CD14-positive monocyte (primary cell): ENCODE measurements at regions not wholly inside any gene's neighbourhood (a gene's known extent, or its start where the extent isn't known, plus 50 kb on each side); places are given as distances from the start of the nearest gene placed in this dataset.

Source experiments
- DNase-seq, 3 donors: peaks; one replicate each; pipeline ENCODE4 v3.0.0-alpha.2; 2011 to 2022
- H2AFZ ChIP-seq: 2 replicates; pipeline ENCODE4 v1.6.0; 2012; ENCODE audit warnings: mild to moderate bottlenecking, low read depth, low read length, inconsistent platforms; ENCODE audit not compliant: insufficient read depth, poor library complexity, severe bottlenecking
- H3K27ac ChIP-seq, 2 donors: 1 replicate in 1 of 2; 2 replicates in 1 of 2; pipeline ENCODE4 v1.5.1; 2012 to 2013; ENCODE audit warnings: low read length in 2 of 2, control low read depth in 1 of 2, inconsistent platforms in 1 of 2, low read depth in 1 of 2, mild to moderate bottlenecking in 1 of 2
- H3K27me3 ChIP-seq, 2 donors: one replicate each; pipeline versions ENCODE4 v1.6.0 to v1.6.1; 2011 to 2013; ENCODE audit warnings: low read length in 2 of 2; ENCODE audit not compliant: control insufficient read depth in 2 of 2, insufficient read depth in 2 of 2
- H3K36me3 ChIP-seq, 2 donors: replicated peaks in 1 of 2; 1 replicate in 1 of 2; 2 replicates in 1 of 2; pipeline versions ENCODE4 v1.5.1 to v1.6.1; 2012 to 2013; ENCODE audit warnings: low read length in 2 of 2, control low read depth in 1 of 2, inconsistent platforms in 1 of 2, mild to moderate bottlenecking in 1 of 2; ENCODE audit not compliant: insufficient read depth in 2 of 2, control insufficient read depth in 1 of 2
- H3K4me1 ChIP-seq, 2 donors: 1 replicate in 1 of 2; 2 replicates in 1 of 2; pipeline versions ENCODE4 v1.5.1 to v1.6.1; 2012 to 2013; ENCODE audit warnings: low read length in 2 of 2, control low read depth in 1 of 2, inconsistent platforms in 1 of 2, mild to moderate bottlenecking in 1 of 2, moderate library complexity in 1 of 2; ENCODE audit not compliant: insufficient read depth in 2 of 2, control insufficient read depth in 1 of 2
- H3K4me2 ChIP-seq: replicated peaks from 2 replicates; pipeline ENCODE3; 2012; ENCODE audit warnings: low read length, moderate library complexity, mild to moderate bottlenecking; ENCODE audit not compliant: poor library complexity, severe bottlenecking; ENCODE audit errors: extremely low read depth
- H3K4me3 ChIP-seq, 3 experiments: fragments of 200-600 bp in 1 of 3; sonication (generic) in 1 of 3; replicated peaks in 1 of 3; 1 replicate in 2 of 3; 2 replicates in 1 of 3; pipeline ENCODE4 v1.5.1; 2011 to 2013; ENCODE audit warnings: low read length in 3 of 3, mild to moderate bottlenecking in 3 of 3, control low read depth in 2 of 3, low read depth in 2 of 3, inconsistent platforms in 1 of 3, moderate library complexity in 1 of 3
- H3K79me2 ChIP-seq: 2 replicates; pipeline ENCODE4 v1.6.0; 2012; ENCODE audit warnings: mild to moderate bottlenecking, control low read depth, inconsistent platforms, low read length, moderate library complexity; ENCODE audit not compliant: insufficient read depth
- H3K9ac ChIP-seq: 2 replicates; pipeline ENCODE4 v1.6.0; 2017; ENCODE audit warnings: low read length, mild to moderate bottlenecking; ENCODE audit not compliant: insufficient read depth, poor library complexity, severe bottlenecking
- H3K9me3 ChIP-seq, 2 donors: replicated peaks in 1 of 2; 1 replicate in 1 of 2; 2 replicates in 1 of 2; pipeline versions ENCODE4 v1.5.1 to v1.6.1; 2012 to 2013; ENCODE audit warnings: low read length in 2 of 2, control low read depth in 1 of 2; ENCODE audit not compliant: control insufficient read depth in 1 of 2, insufficient read depth in 1 of 2
- H4K20me1 ChIP-seq: 2 replicates; pipeline ENCODE4 v1.6.0; 2012; ENCODE audit warnings: mild to moderate bottlenecking, low read length, control low read depth, moderate library complexity; ENCODE audit not compliant: insufficient read depth
- H3K27ac Mint-ChIP-seq, 7 donors: one replicate each; pipeline ENCODE4 v1.8.0; 2020; ENCODE audit warnings: mild to moderate bottlenecking in 7 of 7, mixed read lengths in 7 of 7, moderate library complexity in 6 of 7, inconsistent platforms in 2 of 7
- H3K27me3 Mint-ChIP-seq, 3 donors: one replicate each; pipeline ENCODE4 v1.8.0; 2021 to 2022; ENCODE audit warnings: low read depth in 3 of 3, mild to moderate bottlenecking in 3 of 3, mixed read lengths in 3 of 3, moderate library complexity in 3 of 3, inconsistent platforms in 1 of 3
- H3K36me3 Mint-ChIP-seq, 2 donors: one replicate each; pipeline ENCODE4 v1.8.0; 2020; ENCODE audit warnings: mixed read lengths in 2 of 2, inconsistent platforms in 1 of 2, mild to moderate bottlenecking in 1 of 2
- H3K4me1 Mint-ChIP-seq: one replicate; pipeline ENCODE4 v1.8.0; 2020; ENCODE audit warnings: mild to moderate bottlenecking, mixed read lengths
- H3K4me3 Mint-ChIP-seq, 2 donors: one replicate each; pipeline ENCODE4 v1.8.0; 2020; ENCODE audit warnings: mild to moderate bottlenecking in 2 of 2, mixed read lengths in 2 of 2, moderate library complexity in 1 of 2
- H3K9me3 Mint-ChIP-seq, 7 donors: one replicate each; pipeline ENCODE4 v1.8.0; 2020 to 2022; ENCODE audit warnings: mixed read lengths in 7 of 7, mild to moderate bottlenecking in 6 of 7, moderate library complexity in 6 of 7, inconsistent platforms in 2 of 7
- WGBS: methylation state at CpG from one replicate; pipeline ENCODE4 v1.1.5; 2013; ENCODE audit warnings: missing lambda C conversion rate; ENCODE audit not compliant: insufficient coverage; 5-methylcytosine and 5-hydroxymethylcytosine counted together
- intact Hi-C, 2 donors: fragments of 100-400 bp; cut with micrococcal nuclease; formaldehyde crosslinking; loops; one replicate each; pipeline versions ENCODE4 v1.15.0 to v1.15.1; 2023
- TF ChIP-seq, protein P1 (sequence below): fragments of 200-600 bp; IDR thresholded peaks from one replicate; pipeline ENCODE4 v1.8.0; 2022; ENCODE audit warnings: antibody characterized with exemption, mild to moderate bottlenecking

GRCh38 chr7:155889636-155890511 lies 77.6 kb upstream of the SHH start:
- Mint-ChIP-seq H3K36me3 (no peaks in the 10 kb centered on the region), H3K27ac (no peak overlapping the region), H3K4me1 (no peaks in the 10 kb centered on the region), H3K27me3 (peaks cover 2 to 4% (median 3%) of the 10 kb centered on the region in 3 donors), H3K9me3 (peaks cover 2 to 21% (median 12%) of the 10 kb centered on the region in 7 donors), H3K4me3 (no peak overlapping the region)
- Histone ChIP-seq H3K9me3 (peaks cover 14 to 22% of the 10 kb centered on the region in 2 donors), H3K79me2 (no peaks in the 10 kb centered on the region), H3K4me1 (no peaks in the 10 kb centered on the region), H3K4me3 (no peak overlapping the region), H3K27ac (no peak overlapping the region), H3K27me3 (no peaks in the 10 kb centered on the region), H4K20me1 (no peaks in the 10 kb centered on the region), H3K4me2 (no peak overlapping the region), H3K9ac (no peak overlapping the region), H2AFZ (no peak overlapping the region), H3K36me3 (no peaks in the 10 kb centered on the region)
- WGBS, result 97% methylated on average over 13 of the region's 24 CpGs
- TF ChIP-seq, protein P1, sequence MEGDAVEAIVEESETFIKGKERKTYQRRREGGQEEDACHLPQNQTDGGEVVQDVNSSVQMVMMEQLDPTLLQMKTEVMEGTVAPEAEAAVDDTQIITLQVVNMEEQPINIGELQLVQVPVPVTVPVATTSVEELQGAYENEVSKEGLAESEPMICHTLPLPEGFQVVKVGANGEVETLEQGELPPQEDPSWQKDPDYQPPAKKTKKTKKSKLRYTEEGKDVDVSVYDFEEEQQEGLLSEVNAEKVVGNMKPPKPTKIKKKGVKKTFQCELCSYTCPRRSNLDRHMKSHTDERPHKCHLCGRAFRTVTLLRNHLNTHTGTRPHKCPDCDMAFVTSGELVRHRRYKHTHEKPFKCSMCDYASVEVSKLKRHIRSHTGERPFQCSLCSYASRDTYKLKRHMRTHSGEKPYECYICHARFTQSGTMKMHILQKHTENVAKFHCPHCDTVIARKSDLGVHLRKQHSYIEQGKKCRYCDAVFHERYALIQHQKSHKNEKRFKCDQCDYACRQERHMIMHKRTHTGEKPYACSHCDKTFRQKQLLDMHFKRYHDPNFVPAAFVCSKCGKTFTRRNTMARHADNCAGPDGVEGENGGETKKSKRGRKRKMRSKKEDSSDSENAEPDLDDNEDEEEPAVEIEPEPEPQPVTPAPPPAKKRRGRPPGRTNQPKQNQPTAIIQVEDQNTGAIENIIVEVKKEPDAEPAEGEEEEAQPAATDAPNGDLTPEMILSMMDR, result no peak
- no peak for DNase-seq
- intact Hi-C loops, result no loop called here

DNA sequence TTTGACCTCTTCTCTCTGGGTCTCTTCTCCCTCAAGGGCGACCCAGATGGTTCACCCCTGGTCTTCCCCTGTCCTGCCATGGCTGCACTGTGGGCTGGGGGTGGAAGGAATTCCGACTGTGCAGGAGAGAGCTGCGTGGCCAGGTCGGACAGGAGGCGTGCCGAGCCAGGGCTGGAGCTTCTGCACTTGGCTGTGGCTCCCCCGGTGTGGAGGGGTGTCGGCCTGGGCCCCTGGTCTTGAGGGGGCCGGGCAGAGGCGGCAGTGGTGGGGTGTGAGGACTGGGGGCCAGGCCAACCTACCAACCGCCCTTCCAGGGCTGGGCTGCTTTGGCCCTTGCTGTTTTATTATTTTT lies 74.9 kb upstream of the SHH start:
- H3K4me1 ChIP-seq, result no peaks in the 10 kb centered on the region
- no peak overlapping the region for H3K27ac ChIP-seq
- no peak overlapping the region for H3K4me3 ChIP-seq
- H3K4me2 ChIP-seq, result no peak overlapping the region
- no peak overlapping the region for H2AFZ ChIP-seq
- H3K9me3 Mint-ChIP-seq, result peaks cover 2 to 21% (median 12%) of the 10 kb centered on the region in 7 donors
- no peaks in the 10 kb centered on the region for H3K27me3 ChIP-seq
- H3K36me3 ChIP-seq, result no peaks in the 10 kb centered on the region
- H3K4me3 Mint-ChIP-seq, result no peak overlapping the region
- H4K20me1 ChIP-seq, result no peaks in the 10 kb centered on the region
- H3K9ac ChIP-seq, result no peak overlapping the region
- no CpG with 5 or more reads among the region's 11 CpGs for WGBS
- H3K27ac Mint-ChIP-seq, result no peak overlapping the region
- TF ChIP-seq, protein P1, result no peak
- H3K36me3 Mint-ChIP-seq, result no peaks in the 10 kb centered on the region
- peaks cover 14 to 20% of the 10 kb centered on the region in 2 donors for H3K9me3 ChIP-seq
- H3K4me1 Mint-ChIP-seq, result no peaks in the 10 kb centered on the region
- intact Hi-C loops, result no loop called here
- peaks cover 3 to 4% (median 3%) of the 10 kb centered on the region in 3 donors for H3K27me3 Mint-ChIP-seq
- H3K79me2 ChIP-seq, result no peaks in the 10 kb centered on the region
- DNase-seq, result no peak
